Fibroblast of the conjunctiva (primary cell): ENCODE measurements at regions not wholly inside any gene's neighbourhood (a gene's known extent, or its start where the extent isn't known, plus 50 kb on each side); places are given as distances from the start of the nearest gene placed in this dataset.
"Not testable (repeated sequence)": the region's sequence is repeated elsewhere in the genome, so short reads cannot be mapped to it uniquely, and the experiment has no call there.

Source experiments
- DNase-seq: peaks from one replicate; pipeline ENCODE4 v3.0.0-alpha.2; 2010; ENCODE audit warnings: low read depth

GRCh38 chr2:122545821-122546220 lies 790.4 kb downstream of the TSN start:
- no peak for DNase-seq

GRCh38 chr2:122562775-122563174 lies 807.3 kb downstream of the TSN start:
- DNase-seq = no peak

- no peak for DNase-seq
These were observed 808.3 kb downstream of the TSN start for GRCh38 chr2:122563781-122564180.

- DNase-seq = no peak
These were observed 809.4 kb downstream of the TSN start for GRCh38 chr2:122564843-122565242.

- DNase-seq = no peak
These were observed 809.9 kb downstream of the TSN start for GRCh38 chr2:122565364-122565763.

DNA sequence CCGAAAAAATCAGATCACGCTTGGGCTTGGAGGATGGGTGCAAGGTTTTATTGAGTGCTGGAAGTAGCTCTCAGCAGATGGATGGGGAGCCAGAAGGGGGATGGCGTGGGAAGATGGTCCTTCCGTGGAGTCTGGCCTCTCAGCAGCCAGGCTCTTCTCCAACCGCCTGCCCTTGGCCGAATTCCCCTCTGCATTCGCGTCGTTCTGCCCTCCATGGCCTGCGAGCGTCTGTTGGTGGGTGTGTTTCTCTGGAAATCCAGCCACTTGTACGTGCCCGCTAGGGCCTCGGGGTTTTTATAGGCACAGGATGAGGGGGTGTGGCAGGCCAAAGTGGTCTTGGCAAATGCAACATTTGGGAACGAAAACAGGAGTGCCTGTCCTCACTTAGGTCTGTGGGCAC lies 815.2 kb downstream of the TSN start:
- no peak for DNase-seq

DNA sequence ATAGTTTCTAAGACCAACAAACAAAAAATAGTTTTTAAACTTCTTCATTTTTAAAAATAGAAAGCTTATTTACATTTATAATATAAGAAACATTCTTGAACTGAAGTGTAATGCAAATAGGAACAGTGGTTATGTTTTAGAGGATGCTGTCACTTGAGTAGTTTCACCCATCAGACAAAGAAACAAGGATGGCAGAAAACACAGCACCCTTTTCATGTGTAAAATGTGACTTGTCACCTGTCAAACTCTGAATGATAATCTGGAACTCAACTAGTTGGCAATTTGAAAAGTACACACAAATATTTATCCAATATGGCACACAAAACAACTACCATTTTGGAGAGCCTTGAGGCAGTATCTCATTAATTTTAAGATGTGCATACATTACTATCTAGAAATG lies 816.0 kb downstream of the TSN start:
- not testable (repeated sequence) for DNase-seq

GRCh38 chr2:122575076-122575475 lies 819.6 kb downstream of the TSN start:
- no peak for DNase-seq

DNA sequence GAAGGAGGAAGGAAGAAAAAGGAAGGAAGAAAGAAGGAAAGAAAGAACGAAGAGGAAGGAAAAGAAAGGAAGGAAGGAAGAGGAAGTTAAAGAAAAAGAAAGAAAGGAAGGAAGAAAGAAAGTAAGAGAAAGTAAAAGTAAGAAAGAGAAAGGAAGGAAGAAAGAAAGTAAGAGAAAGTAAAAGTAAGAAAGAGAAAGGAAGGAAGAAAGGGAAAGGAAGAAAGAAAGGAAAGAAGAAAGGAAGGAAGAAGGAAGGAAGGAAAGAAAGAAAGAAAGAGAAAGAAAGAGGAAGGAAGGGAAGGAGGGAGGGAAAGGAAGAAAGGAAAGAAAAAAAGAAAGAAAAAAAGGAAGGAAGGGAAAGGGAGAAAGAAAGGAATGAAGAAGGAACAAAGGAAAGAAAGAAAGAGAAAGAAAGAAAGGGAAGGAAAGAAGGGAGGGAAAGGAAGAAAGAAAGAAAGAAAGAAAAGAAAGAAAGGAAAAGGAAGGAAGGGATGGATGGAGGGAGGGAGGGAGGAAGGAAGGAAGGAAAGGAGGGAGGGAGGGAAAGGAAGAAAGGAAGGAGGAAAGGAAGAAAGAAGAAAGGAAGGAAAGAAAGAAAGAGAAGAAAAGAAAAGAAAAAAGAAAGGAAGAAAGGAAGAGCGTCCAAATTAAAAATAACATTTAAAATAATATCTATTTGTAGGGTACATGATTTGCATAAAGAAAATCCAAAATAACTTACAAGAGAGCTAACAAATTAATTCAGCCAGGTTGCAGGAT lies 827.9 kb downstream of the TSN start:
- no peak for DNase-seq

- DNase-seq = no peak
These were observed 835.1 kb downstream of the TSN start for GRCh38 chr2:122590524-122590923.

GRCh38 chr2:122595065-122595464 lies 839.6 kb downstream of the TSN start:
- no peak for DNase-seq

- no peak for DNase-seq
These were observed 841.1 kb downstream of the TSN start for GRCh38 chr2:122596598-122596997.

DNA sequence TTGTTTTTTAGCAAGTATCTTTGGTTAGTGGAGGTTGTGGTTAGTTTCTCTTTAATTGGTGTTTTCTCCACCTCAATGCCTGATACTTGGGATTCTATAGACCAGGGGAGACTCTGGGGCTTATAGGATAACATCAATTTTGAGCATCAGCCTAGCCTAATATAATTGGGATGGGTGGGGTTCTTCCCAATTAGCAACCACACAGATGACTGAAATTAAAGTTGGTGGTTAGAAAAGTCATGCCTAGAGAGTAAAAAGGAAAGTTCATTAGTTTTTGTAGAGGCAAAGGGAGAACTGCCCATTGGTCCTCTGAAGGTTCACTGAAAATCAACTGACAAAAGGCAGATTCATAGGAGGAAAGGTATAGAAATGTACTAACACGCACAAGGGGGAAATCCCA lies 843.3 kb downstream of the TSN start:
- no peak for DNase-seq

DNA sequence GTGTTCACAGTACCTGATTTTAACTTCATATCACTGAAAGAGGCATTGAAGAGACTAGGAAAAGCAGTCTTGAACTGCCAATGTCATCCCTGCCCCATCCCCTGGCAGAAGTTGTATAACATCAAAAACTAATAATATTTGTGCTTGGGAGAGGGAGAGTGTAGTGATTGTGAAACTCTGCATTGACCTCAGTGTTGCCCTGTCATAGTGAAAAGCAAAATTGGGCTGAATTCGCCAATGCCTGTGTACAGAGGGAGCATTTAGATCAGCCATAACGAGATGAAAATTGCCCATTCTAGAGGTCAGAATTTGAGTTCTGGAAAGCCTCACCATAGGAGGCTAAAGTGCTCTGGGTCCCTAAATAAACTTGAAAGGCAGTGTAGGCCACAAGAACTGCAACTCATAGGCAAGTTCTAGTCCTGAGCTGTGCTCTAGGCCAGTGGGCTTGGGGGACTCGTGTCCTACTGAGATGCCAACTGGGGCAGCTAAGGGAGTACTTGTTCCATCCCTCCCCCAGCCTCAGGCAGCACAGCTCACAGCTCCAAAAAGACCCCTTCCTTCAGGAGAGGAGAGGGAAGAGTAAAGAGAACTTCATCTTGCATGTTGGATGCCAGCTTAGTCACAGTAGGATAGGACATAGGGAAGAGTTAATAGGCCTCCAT lies 855.6 kb downstream of the TSN start:
- DNase-seq = no peak

DNA sequence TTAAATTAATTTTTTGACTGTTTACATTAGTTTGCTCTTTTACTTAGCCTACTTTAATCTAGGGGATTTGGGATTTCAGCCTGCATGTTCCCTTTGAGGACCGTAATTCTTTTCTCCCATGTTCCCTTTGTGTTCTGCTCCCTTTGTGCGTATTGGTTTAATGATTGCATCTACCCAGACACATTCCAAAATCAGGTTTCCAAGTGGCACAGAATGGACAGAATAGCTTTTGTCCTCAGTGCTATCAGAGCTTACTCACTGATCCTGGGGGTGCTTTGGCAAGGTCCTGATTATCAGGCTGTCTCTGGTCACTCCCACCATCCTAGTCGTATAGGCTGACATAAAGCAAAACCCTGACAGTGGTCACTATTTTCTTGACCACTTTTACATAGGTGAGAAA lies 867.5 kb downstream of the TSN start:
- DNase-seq = no peak

DNA sequence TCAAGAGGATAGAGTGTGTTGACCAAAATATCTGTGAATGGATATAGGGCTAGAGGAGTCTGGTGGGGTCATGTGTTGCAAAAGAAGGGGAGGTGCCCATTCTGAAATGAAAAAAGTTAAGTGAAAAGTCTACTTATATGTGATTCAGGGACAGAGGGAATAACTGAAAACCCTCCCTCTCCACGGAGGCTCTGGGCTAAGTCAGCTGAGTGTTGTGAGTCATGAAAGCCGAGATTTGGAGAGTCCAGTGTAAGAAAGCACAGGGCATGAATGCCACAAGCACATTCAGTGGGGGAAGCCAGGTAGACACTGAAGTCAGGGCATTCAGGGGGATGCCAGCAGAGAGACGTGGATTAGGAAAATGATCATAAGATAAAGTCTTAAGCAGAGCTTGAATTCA lies 871.9 kb downstream of the TSN start:
- no peak for DNase-seq

GRCh38 chr2:122634256-122634655 lies 878.8 kb downstream of the TSN start:
- peak; percentile 82 for DNase-seq

GRCh38 chr2:122634920-122635319 lies 879.5 kb downstream of the TSN start:
- DNase-seq = no peak

GRCh38 chr2:122635686-122636085 lies 880.2 kb downstream of the TSN start:
- no peak for DNase-seq

DNA sequence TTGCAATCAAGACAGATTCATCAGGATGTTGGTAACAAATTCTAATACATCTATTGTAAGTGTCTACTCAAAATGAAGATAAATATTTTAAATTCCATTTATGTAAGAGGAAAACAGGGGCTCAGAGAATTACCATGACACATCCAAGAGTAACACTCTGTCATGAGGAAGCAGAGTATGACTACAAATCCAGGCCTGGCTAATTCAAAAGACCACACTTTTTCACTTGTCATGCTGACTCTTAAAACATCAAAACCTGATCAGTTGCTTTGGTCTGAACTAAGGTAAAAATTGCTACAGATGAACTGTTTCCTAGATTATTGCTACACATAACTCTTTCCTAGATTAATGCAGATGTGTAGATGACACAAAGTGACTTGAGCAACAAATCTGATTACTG lies 880.6 kb downstream of the TSN start:
- DNase-seq = no peak

GRCh38 chr2:122639176-122639575 lies 883.7 kb downstream of the TSN start:
- no peak for DNase-seq

DNA sequence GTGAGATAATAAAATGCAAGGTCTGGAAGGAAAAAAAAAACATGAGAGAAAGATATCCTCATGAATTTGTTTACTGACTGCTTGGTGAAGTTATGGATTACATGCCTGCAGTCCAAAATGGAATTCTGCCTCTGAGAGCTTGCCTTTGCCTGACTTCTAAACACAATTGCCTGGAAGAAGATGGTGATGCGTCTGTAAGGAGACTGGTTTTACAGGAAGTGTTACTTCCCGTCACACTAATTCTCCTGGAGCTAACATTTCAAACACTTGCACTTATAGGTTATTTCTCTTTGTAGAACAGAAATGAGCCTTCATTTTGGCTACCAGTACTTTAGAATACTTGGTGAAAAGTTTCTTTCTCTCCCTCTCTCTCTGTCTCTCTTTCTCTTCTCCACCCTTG lies 884.3 kb downstream of the TSN start:
- no peak for DNase-seq

DNA sequence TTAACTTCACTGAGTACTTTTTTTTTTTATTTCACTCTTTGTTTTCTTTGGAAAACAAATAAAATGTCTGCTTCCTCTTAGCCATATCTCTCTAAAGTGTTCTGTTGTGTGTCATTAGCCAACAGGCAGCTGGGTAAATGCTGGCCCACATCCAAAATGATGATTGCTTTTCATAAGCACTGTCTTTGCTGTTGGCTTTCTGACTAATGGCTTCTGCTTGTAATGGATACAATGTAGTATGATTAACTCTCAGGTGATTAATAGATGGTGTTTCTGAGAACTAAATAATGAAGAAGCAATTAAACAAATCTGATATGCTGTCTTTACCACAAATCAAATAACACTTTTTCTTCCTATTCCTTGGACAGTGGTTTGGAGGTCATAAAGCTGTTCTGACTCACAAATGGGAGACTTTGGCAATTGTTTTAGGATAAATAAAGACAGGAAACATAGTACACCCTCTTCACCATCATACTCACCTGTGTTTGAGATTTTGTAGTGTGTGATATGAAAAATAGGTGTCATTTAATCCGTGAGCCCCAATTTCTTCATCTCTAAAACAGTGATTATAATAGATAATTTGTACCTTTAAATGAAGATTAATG lies 888.4 kb downstream of the TSN start:
- DNase-seq = peak; percentile 53

- no peak for DNase-seq
These were observed 895.8 kb downstream of the TSN start for GRCh38 chr2:122651236-122651635.
